H1 (cell line): ENCODE measurements at regions not wholly inside any gene's neighbourhood (a gene's known extent, or its start where the extent isn't known, plus 50 kb on each side); places are given as distances from the start of the nearest gene placed in this dataset.

Experiments used
- CTCF ChIA-PET: fragments of 300-600 bp; sonication (Branson Sonifier 250); formaldehyde crosslinking; loops from one replicate; lab custom pipeline; 2021; ENCODE audit not compliant: partially characterized antibody; lab: Charles Lee
- POLR2A ChIA-PET: fragments of 300-600 bp; sonication (Branson Sonifier 250); formaldehyde crosslinking; loops from one replicate; lab custom pipeline; 2021; ENCODE audit warnings: inconsistent platforms; ENCODE audit not compliant: partially characterized antibody; lab: Charles Lee
- DNase-seq, 2 experiments: peaks; one replicate each; pipeline versions ENCODE4 v3.0.0 to v3.0.0-alpha.2; 2010 to 2022; ENCODE audit warnings: low spot score in 2 of 2, low read depth in 1 of 2, mixed read lengths in 1 of 2
- FAIRE-seq: peaks from 2 replicates; lab custom pipeline; 2011; peaks lifted over from hg19 to GRCh38; lab: Jason Lieb, UNC
- H2AFZ ChIP-seq: 2 replicates; pipeline ENCODE4 v1.8.1; 2012; ENCODE audit warnings: low read length, inconsistent platforms
- H2AK5ac ChIP-seq: 2 replicates; pipeline ENCODE4 v1.6.1; 2013; ENCODE audit warnings: low read depth, low read length
- H2BK120ac ChIP-seq: replicated peaks from 2 replicates; pipeline ENCODE3; 2013; ENCODE audit warnings: low read depth, low read length, inconsistent platforms
- H2BK12ac ChIP-seq: 2 replicates; pipeline ENCODE4 v1.6.1; 2013; ENCODE audit warnings: low read depth, low read length
- H2BK15ac ChIP-seq: 2 replicates; pipeline ENCODE4 v1.6.1; 2013; ENCODE audit warnings: low read length
- H2BK20ac ChIP-seq: 2 replicates; pipeline ENCODE4 v1.6.1; 2013; ENCODE audit warnings: low read length
- H2BK5ac ChIP-seq: 2 replicates; pipeline ENCODE4 v1.6.1; 2013; ENCODE audit warnings: low read depth, low read length
- H3K14ac ChIP-seq: 2 replicates; pipeline ENCODE4 v1.6.1; 2013; ENCODE audit warnings: inconsistent platforms; ENCODE audit not compliant: insufficient read length
- H3K18ac ChIP-seq: 2 replicates; pipeline ENCODE4 v1.6.1; 2013; ENCODE audit warnings: low read length; ENCODE audit errors: extremely low read depth
- H3K23ac ChIP-seq: 2 replicates; pipeline ENCODE4 v1.6.1; 2013; ENCODE audit warnings: inconsistent platforms; ENCODE audit not compliant: insufficient read length
- H3K23me2 ChIP-seq: 2 replicates; pipeline ENCODE4 v1.6.1; 2013; ENCODE audit warnings: low read depth, low read length
- H3K27ac ChIP-seq: 2 replicates; pipeline ENCODE4 v1.6.1; 2011; ENCODE audit warnings: low read depth, low read length, inconsistent platforms
- H3K27me3 ChIP-seq, 4 experiments: replicated peaks in 1 of 4; 1 replicate in 1 of 4; 2 replicates in 3 of 4; pipeline versions ENCODE4 v1.6.1 to v1.8.1; 2011 to 2013; ENCODE audit warnings: low read length in 3 of 4, mild to moderate bottlenecking in 3 of 4, inconsistent platforms in 2 of 4, mixed read lengths in 2 of 4, moderate library complexity in 1 of 4; ENCODE audit not compliant: control insufficient read depth in 3 of 4, insufficient read depth in 3 of 4; ENCODE audit errors: extremely low read depth in 1 of 4
- H3K36me3 ChIP-seq, 4 experiments: 2 replicates each; pipeline versions ENCODE4 v1.6.1 to v1.8.1; 2011 to 2013; ENCODE audit warnings: mild to moderate bottlenecking in 4 of 4, low read length in 3 of 4, moderate library complexity in 2 of 4, control low read depth in 1 of 4, inconsistent platforms in 1 of 4; ENCODE audit not compliant: insufficient read depth in 4 of 4, control insufficient read depth in 2 of 4
- H3K4ac ChIP-seq: replicated peaks from 2 replicates; pipeline ENCODE3; 2013; ENCODE audit warnings: low read length, low read depth, mixed read lengths, inconsistent platforms; ENCODE audit not compliant: insufficient read length
- H3K4me1 ChIP-seq, 4 experiments: replicated peaks in 1 of 4; 1 replicate in 1 of 4; 2 replicates in 3 of 4; pipeline versions ENCODE4 v1.6.1 to v1.8.1; 2011 to 2013; ENCODE audit warnings: low read length in 3 of 4, inconsistent platforms in 2 of 4, mixed read lengths in 1 of 4; ENCODE audit not compliant: insufficient read depth in 4 of 4, control insufficient read depth in 3 of 4
- H3K4me2 ChIP-seq, 2 experiments: 2 replicates each; pipeline versions ENCODE4 v1.6.1 to v1.8.1; 2011 to 2013; ENCODE audit warnings: low read depth in 2 of 2, low read length in 2 of 2, control low read depth in 1 of 2, inconsistent platforms in 1 of 2, mild to moderate bottlenecking in 1 of 2; ENCODE audit not compliant: insufficient read depth in 1 of 2
- H3K4me3 ChIP-seq, 4 experiments: fragments of 200-600, 300-600 bp in 1 of 4; sonication (generic), shearing (Covaris generic), sonication (Bioruptor Twin) in 1 of 4; 2 replicates each; pipeline versions ENCODE4 v1.5.1 to v1.8.1; 2011 to 2016; ENCODE audit warnings: low read length in 4 of 4, low read depth in 3 of 4, control low read depth in 2 of 4, inconsistent platforms in 2 of 4, mild to moderate bottlenecking in 2 of 4, mixed read lengths in 1 of 4, moderate library complexity in 1 of 4; ENCODE audit not compliant: insufficient read depth in 2 of 4; ENCODE audit errors: extremely low read depth in 1 of 4
- H3K56ac ChIP-seq: replicated peaks from 2 replicates; pipeline ENCODE3; 2013; ENCODE audit warnings: low read depth, mild to moderate bottlenecking, mixed read lengths, low read length, inconsistent platforms; ENCODE audit not compliant: insufficient read length
- H3K79me1 ChIP-seq: 2 replicates; pipeline ENCODE4 v1.6.1; 2013; ENCODE audit warnings: low read depth, low read length, control low read depth
- H3K79me2 ChIP-seq, 2 experiments: 2 replicates each; pipeline versions ENCODE4 v1.6.1 to v1.8.1; 2012 to 2013; ENCODE audit warnings: low read length in 2 of 2, mild to moderate bottlenecking in 2 of 2, inconsistent platforms in 1 of 2; ENCODE audit not compliant: insufficient read depth in 2 of 2, control insufficient read depth in 1 of 2
- H3K9ac ChIP-seq, 4 experiments: replicated peaks in 1 of 4; 1 replicate in 1 of 4; 2 replicates in 3 of 4; pipeline versions ENCODE4 v1.6.1 to v1.8.1; 2011 to 2013; ENCODE audit warnings: low read depth in 3 of 4, low read length in 3 of 4, control low read depth in 2 of 4, mild to moderate bottlenecking in 2 of 4, moderate library complexity in 2 of 4, inconsistent platforms in 1 of 4; ENCODE audit errors: extremely low read depth in 1 of 4
- H3K9me3 ChIP-seq, 2 experiments: 2 replicates each; pipeline versions ENCODE4 v1.6.1 to v1.8.1; 2012 to 2013; ENCODE audit warnings: mild to moderate bottlenecking in 2 of 2, moderate library complexity in 2 of 2, control low read depth in 1 of 2, inconsistent platforms in 1 of 2, low read depth in 1 of 2, low read length in 1 of 2, mixed read lengths in 1 of 2; ENCODE audit not compliant: insufficient read depth in 2 of 2
- H4K20me1 ChIP-seq, 2 experiments: replicated peaks in 1 of 2; 2 replicates each; pipeline versions ENCODE3 to v1.8.1; 2011 to 2013; ENCODE audit warnings: inconsistent platforms in 2 of 2, low read length in 2 of 2, mild to moderate bottlenecking in 1 of 2; ENCODE audit not compliant: insufficient read depth in 2 of 2, control insufficient read depth in 1 of 2
- H4K5ac ChIP-seq: 2 replicates; pipeline ENCODE4 v1.6.1; 2013; ENCODE audit warnings: low read length, low read depth, mixed read lengths, inconsistent platforms; ENCODE audit not compliant: insufficient read length
- H4K8ac ChIP-seq: 2 replicates; pipeline ENCODE4 v1.8.0; 2013; ENCODE audit warnings: mild to moderate bottlenecking, moderate library complexity, low read length, inconsistent platforms; ENCODE audit not compliant: insufficient read depth; ENCODE audit errors: extremely low read depth
- H4K91ac ChIP-seq: replicated peaks from 2 replicates; pipeline ENCODE3; 2013; ENCODE audit warnings: low read length, mixed read lengths, inconsistent platforms; ENCODE audit not compliant: insufficient read length
- ASH2L ChIP-seq: fragments of 200-600, 300-600 bp; sonication (generic); IDR thresholded peaks from one replicate; pipeline ENCODE4 v1.7.1; 2017; ENCODE audit warnings: low read length
- BRCA1 ChIP-seq: IDR thresholded peaks from 2 replicates; pipeline ENCODE4 v1.6.1; 2012; ENCODE audit warnings: low read depth, low read length, improper control_type of control experiment
- CHD1 ChIP-seq: IDR thresholded peaks from 2 replicates; pipeline ENCODE4 v1.6.1; 2012; ENCODE audit warnings: low read depth, low read length, improper control_type of control experiment
- RAD21 ChIP-seq, 2 experiments: IDR thresholded peaks in 1 of 2; conservative IDR thresholded peaks in 1 of 2; 2 replicates each; pipeline ENCODE4 v1.6.1; 2011; ENCODE audit warnings: low read depth in 2 of 2, low read length in 2 of 2, improper control_type of control experiment in 1 of 2, inconsistent platforms in 1 of 2, mild to moderate bottlenecking in 1 of 2, moderate library complexity in 1 of 2
- TEAD4 ChIP-seq: IDR thresholded peaks from 2 replicates; pipeline ENCODE4 v1.6.1; 2012; ENCODE audit warnings: low read depth, low read length, inconsistent platforms, mixed read lengths
- WGBS, 2 experiments: shearing (Covaris generic) in 1 of 2; methylation state at CpG; one replicate each; pipeline versions ENCODE4 v1.1.6 to v1.1.7; 2013 to 2015; ENCODE audit warnings: low lambda C conversion rate in 2 of 2, mixed read lengths in 2 of 2, inconsistent platforms in 1 of 2, low coverage in 1 of 2, missing lambda C conversion rate in 1 of 2; ENCODE audit not compliant: insufficient replicate concordance in 2 of 2, insufficient coverage in 1 of 2, insufficient read length in 1 of 2; ENCODE audit errors: extremely low coverage in 1 of 2, missing lambda C conversion rate in 1 of 2; 5-methylcytosine and 5-hydroxymethylcytosine counted together

DNA sequence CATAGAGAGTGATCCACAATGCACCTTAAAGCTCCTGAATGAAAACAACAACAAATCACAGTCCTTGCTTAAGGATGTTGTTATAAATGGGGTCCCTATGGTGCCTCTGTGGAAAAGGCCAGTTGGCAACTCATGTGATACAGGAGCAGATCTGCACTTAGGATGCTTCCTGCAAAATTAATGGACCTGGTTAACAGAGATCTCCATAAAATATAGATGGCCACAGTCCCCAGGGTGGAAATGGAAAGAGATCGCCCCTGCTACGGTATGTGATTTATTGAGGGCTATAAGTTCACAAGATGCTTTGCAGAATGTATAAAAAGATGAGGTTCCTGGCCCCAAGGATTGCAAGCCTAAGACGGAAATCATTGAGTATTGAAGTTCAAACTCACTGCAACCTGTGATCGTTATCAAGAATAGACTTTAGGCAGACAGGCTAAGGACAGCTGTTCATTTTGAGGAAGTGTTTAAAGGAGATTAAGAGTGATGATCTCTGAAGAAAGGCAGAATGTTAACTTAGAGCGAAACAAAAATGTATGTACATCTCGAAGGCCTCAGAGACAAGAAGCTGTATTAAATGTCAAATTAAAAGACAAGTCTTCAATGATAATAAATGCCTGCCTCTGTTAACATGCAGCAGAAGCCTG lies 174.1 kb upstream of the PLPP4 start:
- CTCF ChIA-PET: interaction anchor here (1.2 kb wide), 2 partner anchors 9 to 31 kb away, joined by 3 read pairs; no protein-coding TSS in a partner anchor
- peaks cover 0 to 4% of the 10 kb centered on the region in 2 experiments; a peak in 1 of 4 replicates for H3K9me3 ChIP-seq
- H3K79me1 ChIP-seq: no peaks in the 10 kb centered on the region
- H2BK5ac ChIP-seq: no peak overlapping the region
- no peak overlapping the region for H3K56ac ChIP-seq
- H2BK12ac ChIP-seq: no peak overlapping the region
- H3K79me2 ChIP-seq: no peaks in the 10 kb centered on the region
- H3K14ac ChIP-seq: no peak overlapping the region
- H4K8ac ChIP-seq: no peak overlapping the region
- 93% methylated on average over 6 of the region's 6 CpGs; no CpG with 5 or more reads in 1 of the 2 experiments for WGBS, 2 experiments
- POLR2A ChIA-PET: no interaction called here
- H3K4me1 ChIP-seq: peaks cover 2 to 10% (median 5%) of the 10 kb centered on the region in 4 experiments; a peak in 6 of 7 replicates
- no peak overlapping the region for H3K4ac ChIP-seq
- H4K5ac ChIP-seq: no peak overlapping the region
- no peaks in the 10 kb centered on the region for H4K20me1 ChIP-seq
- H3K27me3 ChIP-seq: no peaks in the 10 kb centered on the region; a peak in 1 of 7 replicates
- no peaks in the 10 kb centered on the region for H3K23me2 ChIP-seq
- no peak overlapping the region for H4K91ac ChIP-seq
- H3K4me2 ChIP-seq: no peak overlapping the region
- no peak overlapping the region for H2AFZ ChIP-seq
- H2BK20ac ChIP-seq: no peak overlapping the region
- H2BK15ac ChIP-seq: no peak overlapping the region
- H3K27ac ChIP-seq: no peak overlapping the region
- H3K36me3 ChIP-seq: no peaks in the 10 kb centered on the region
- no peak overlapping the region for H3K18ac ChIP-seq
- DNase-seq: no peak
- no peak for FAIRE-seq
- no peak overlapping the region for H2BK120ac ChIP-seq
- H3K23ac ChIP-seq: no peak overlapping the region
- no peak overlapping the region for H3K4me3 ChIP-seq
- H3K9ac ChIP-seq: no peak overlapping the region
- H2AK5ac ChIP-seq: no peak overlapping the region
- TF ChIP-seq CHD1 (no peak), ASH2L (no peak), TEAD4 (no peak), BRCA1 (no peak), RAD21 (IDR thresholded peaks at IDR 0.05 in 1 of 2, conservative IDR thresholded peaks at IDR 0.05 in 1 of 2; ENCODE audit: low read depth in 2 of 2, low read length in 2 of 2) (no peak)
